HepG2 (cell line): ENCODE measurements at regions not wholly inside any gene's neighbourhood (a gene's known extent, or its start where the extent isn't known, plus 50 kb on each side); places are given as distances from the start of the nearest gene placed in this dataset.

Experiments used
- ATAC-seq: fragments of 200-7000 bp; cut with Tn5 transposase; 3 replicates; pipeline ENCODE4 v1.9.1; 2020; ENCODE audit warnings: mild to moderate bottlenecking, moderate library complexity
- BruUV-seq: library from RNA; stranded (reverse); fragments of 400-500 nt; replicated peaks from 2 replicates; lab custom pipeline; 2021; lab: Mats Ljungman, UMichigan
- CTCF ChIA-PET: fragments of 300-600 bp; formaldehyde crosslinking; extraction: SDS; loops from one replicate; lab custom pipeline; 2021; ENCODE audit warnings: low total read pairs, inconsistent platforms, low intra/inter-chr PET ratio; lab: Yijun Ruan, JAX
- POLR2A ChIA-PET: fragments of 350-600 bp; sonication (Branson Sonifier 250); formaldehyde crosslinking; loops from one replicate; lab custom pipeline; 2020; ENCODE audit warnings: antibody characterized with exemption, inconsistent platforms; lab: Yijun Ruan, JAX
- DNase-seq: peaks from one replicate; pipeline ENCODE4 v3.0.0-alpha.2; 2015; ENCODE audit warnings: low spot score
- FAIRE-seq: peaks from 3 replicates; lab custom pipeline; 2011; peaks lifted over from hg19 to GRCh38; lab: Jason Lieb, UNC
- H2AFZ ChIP-seq: one replicate; pipeline ENCODE4 v1.6.1; 2011; ENCODE audit warnings: low read length, inconsistent platforms
- H3K27ac ChIP-seq: fragments of 300-600 bp; 3 replicates; pipeline ENCODE4 v1.8.0; 2011; ENCODE audit warnings: mixed run types, mild to moderate bottlenecking, mixed read lengths, low read length, inconsistent platforms; ENCODE audit not compliant: insufficient read depth; ENCODE audit errors: extremely low read length
- H3K27me3 ChIP-seq, 2 experiments: fragments of 200-600 bp in 1 of 2; 2 replicates in 1 of 2; 3 replicates in 1 of 2; pipeline versions ENCODE4 v1.6.0 to v1.8.0; 2011; ENCODE audit warnings: low read length in 2 of 2, mild to moderate bottlenecking in 2 of 2, moderate library complexity in 2 of 2, inconsistent platforms in 1 of 2; ENCODE audit not compliant: insufficient read depth in 2 of 2, control insufficient read depth in 1 of 2
- H3K36me3 ChIP-seq, 2 experiments: fragments of 200-600 bp in 1 of 2; replicated peaks in 1 of 2; 2 replicates in 1 of 2; 3 replicates in 1 of 2; pipeline versions ENCODE4 v1.5.1 to v1.8.0; 2011; ENCODE audit warnings: low read length in 2 of 2, inconsistent platforms in 1 of 2; ENCODE audit not compliant: insufficient read depth in 2 of 2, control insufficient read depth in 1 of 2
- H3K4me1 ChIP-seq: 2 replicates; pipeline ENCODE4 v1.5.1; 2012; ENCODE audit warnings: low read length, inconsistent platforms; ENCODE audit not compliant: insufficient read depth
- H3K4me2 ChIP-seq: 2 replicates; pipeline ENCODE4 v1.6.0; 2011; ENCODE audit warnings: low read depth, low read length, inconsistent platforms
- H3K4me3 ChIP-seq, 3 experiments: fragments of 200-600 bp in 1 of 3; sonication (generic), shearing (Covaris generic) in 1 of 3; replicated peaks in 1 of 3; 2 replicates each; pipeline ENCODE4 v1.5.1; 2011 to 2016; ENCODE audit warnings: low read length in 3 of 3, inconsistent platforms in 2 of 3, low read depth in 2 of 3, mild to moderate bottlenecking in 2 of 3, control low read depth in 1 of 3, mixed read lengths in 1 of 3; ENCODE audit not compliant: insufficient read depth in 1 of 3
- H3K79me2 ChIP-seq: one replicate; pipeline ENCODE4 v1.6.1; 2011; ENCODE audit warnings: low read length, inconsistent platforms; ENCODE audit not compliant: insufficient read depth
- H3K9ac ChIP-seq: 2 replicates; pipeline ENCODE4 v1.6.0; 2011; ENCODE audit warnings: mild to moderate bottlenecking, low read depth, low read length, inconsistent platforms; ENCODE audit not compliant: insufficient read depth
- H3K9me3 ChIP-seq: 2 replicates; pipeline ENCODE4 v1.5.1; 2012; ENCODE audit warnings: mild to moderate bottlenecking, low read length
- H4K20me1 ChIP-seq: 2 replicates; pipeline ENCODE4 v1.6.0; 2011; ENCODE audit warnings: inconsistent platforms, mild to moderate bottlenecking, low read length, moderate library complexity; ENCODE audit not compliant: insufficient read depth
- CCAR2 ChIP-seq: fragments of 200-400 bp; formaldehyde crosslinking; optimal IDR thresholded peaks from 2 replicates; pipeline ENCODE3; 2018; ENCODE audit warnings: low read depth, mild to moderate bottlenecking, low read length, moderate library complexity
- CREM ChIP-seq, 2 experiments: sonication (generic) in 1 of 2; formaldehyde crosslinking in 1 of 2; IDR thresholded peaks; 2 replicates each; pipeline versions ENCODE4 v1.4.0 to v1.6.1; 2016 to 2020; ENCODE audit warnings: antibody characterized with exemption in 1 of 2, mild to moderate bottlenecking in 1 of 2, missing genetic modification reagents in 1 of 2
- DMTF1 ChIP-seq: sonication (generic); formaldehyde crosslinking; IDR thresholded peaks from 2 replicates; pipeline ENCODE4 v1.4.0; 2020; ENCODE audit warnings: mild to moderate bottlenecking, missing genetic modification reagents
- ELK4 ChIP-seq: sonication (generic); formaldehyde crosslinking; IDR thresholded peaks from 2 replicates; pipeline ENCODE4 v1.9.0; 2021; ENCODE audit warnings: missing genetic modification reagents, borderline replicate concordance
- HOXA7 ChIP-seq: sonication (generic); formaldehyde crosslinking; IDR thresholded peaks from 2 replicates; pipeline ENCODE4 v1.8.1; 2022; ENCODE audit warnings: mild to moderate bottlenecking, missing genetic modification reagents, moderate library complexity
- IKZF5 ChIP-seq: IDR thresholded peaks from 2 replicates; pipeline ENCODE4 v1.6.1; 2018; ENCODE audit warnings: missing genetic modification reagents, mild to moderate bottlenecking, missing compliant biosample characterization
- ISL2 ChIP-seq: sonication (generic); formaldehyde crosslinking; IDR thresholded peaks from 2 replicates; pipeline ENCODE4 v1.5.0; 2020; ENCODE audit warnings: missing genetic modification reagents
- MAF1 ChIP-seq: sonication (generic); formaldehyde crosslinking; IDR thresholded peaks from 2 replicates; pipeline ENCODE4 v1.5.0; 2020; ENCODE audit warnings: missing genetic modification reagents, borderline replicate concordance
- MTA1 ChIP-seq: sonication (generic); formaldehyde crosslinking; IDR thresholded peaks from 2 replicates; pipeline ENCODE4 v1.4.0; 2020; ENCODE audit warnings: missing genetic modification reagents, mild to moderate bottlenecking, borderline replicate concordance
- NONO ChIP-seq, 2 experiments: fragments of 450-650 bp in 1 of 2; sonication (generic) in 1 of 2; formaldehyde crosslinking in 1 of 2; IDR thresholded peaks in 1 of 2; conservative IDR thresholded peaks in 1 of 2; 2 replicates each; pipeline versions ENCODE4 v1.6.1 to v1.8.0; 2017 to 2022; ENCODE audit warnings: mild to moderate bottlenecking in 1 of 2, missing genetic modification reagents in 1 of 2, moderate library complexity in 1 of 2
- SMAD3 ChIP-seq: sonication (generic); formaldehyde crosslinking; IDR thresholded peaks from 2 replicates; pipeline ENCODE4 v1.4.0; 2020; ENCODE audit warnings: missing genetic modification reagents
- ZNF234 ChIP-seq: sonication (generic); formaldehyde crosslinking; conservative IDR thresholded peaks from 2 replicates; pipeline ENCODE4 v1.5.1; 2020; ENCODE audit warnings: mild to moderate bottlenecking, missing genetic modification reagents
- ZNF75D ChIP-seq: sonication (generic); formaldehyde crosslinking; IDR thresholded peaks from 2 replicates; pipeline ENCODE4 v1.8.1; 2023; ENCODE audit warnings: missing genetic modification reagents, mild to moderate bottlenecking, borderline replicate concordance
- ZNF780A ChIP-seq: sonication (generic); formaldehyde crosslinking; IDR thresholded peaks from 2 replicates; pipeline ENCODE4 v1.8.0; 2022; ENCODE audit warnings: mild to moderate bottlenecking, missing genetic modification reagents, moderate library complexity
- ZSCAN20 ChIP-seq: sonication (generic); formaldehyde crosslinking; IDR thresholded peaks from 2 replicates; pipeline ENCODE4 v1.4.0; 2020; ENCODE audit warnings: missing genetic modification reagents, mild to moderate bottlenecking, borderline replicate concordance
- WGBS: methylation state at CpG from one replicate; pipeline ENCODE4 v1.1.6; 2017; ENCODE audit warnings: low lambda C conversion rate; 5-methylcytosine and 5-hydroxymethylcytosine counted together
- in situ Hi-C: cut with HindIII; loops from 2 replicates; pipeline ENCODE4 v1.10.0; 2017; ENCODE audit warnings: low pct_unique_long_range_greater_than_20kb; ENCODE audit not compliant: extremely low pct_ligation_motif_present
- intact Hi-C: fragments of 100-400 bp; cut with micrococcal nuclease; formaldehyde crosslinking; loops from one replicate; pipeline ENCODE4 v1.10.0; 2022; ENCODE audit not compliant: unreplicated experiment

DNA sequence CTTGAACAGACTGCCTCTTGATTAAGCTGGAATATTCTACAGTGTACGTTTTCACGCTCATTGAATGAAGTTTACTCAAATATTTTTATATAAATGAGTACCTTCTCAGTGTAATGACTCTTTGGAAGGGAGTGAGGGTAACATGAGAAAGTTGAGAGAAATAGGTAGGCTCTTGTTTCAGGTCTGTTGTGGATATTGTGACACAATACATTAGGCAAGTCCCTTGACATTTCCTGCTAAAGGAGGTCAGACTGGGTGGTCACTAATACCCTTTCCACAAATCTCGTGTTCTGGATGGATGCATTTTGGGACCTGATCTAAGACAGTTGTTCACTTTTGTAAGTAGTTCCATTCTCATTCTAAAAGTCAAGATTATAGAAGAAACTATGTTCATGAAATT, 324.8 kb upstream of the AZI2 start:
- Histone ChIP-seq H3K27me3 (no peaks in the 10 kb centered on the region), H3K79me2 (no peaks in the 10 kb centered on the region), H3K4me3 (no peak overlapping the region), H3K36me3 (no peaks in the 10 kb centered on the region)
- no peak for ATAC-seq
- in situ Hi-C loops = no loop called here
- TF ChIP-seq ZNF780A (no peak), CREM (IDR thresholded peaks at IDR 0.05) (no peak), CREM (CRISPR knock-in tag; IDR thresholded peaks at IDR 0.05) (no peak)
- TF ChIP-seq, all 625 proteins: peak for 0
- DNase-seq (no peak), FAIRE-seq (no peak)
- ChIA-PET CTCF (no interaction called here), POLR2A (no interaction called here)
- H3K9ac ChIP-seq = no peak overlapping the region
- H4K20me1 ChIP-seq = no peaks in the 10 kb centered on the region
- H2AFZ ChIP-seq = no peak overlapping the region
- BruUV-seq = no TSS peak
- H3K9me3 ChIP-seq = no peaks in the 10 kb centered on the region
- intact Hi-C loops = no loop called here
- H3K4me1 ChIP-seq = no peaks in the 10 kb centered on the region
- H3K27ac ChIP-seq = no peak overlapping the region
- 0% methylated on average over 3 of the region's 3 CpGs for WGBS
- no peak overlapping the region for H3K4me2 ChIP-seq

- Histone ChIP-seq H3K4me1 (no peaks in the 10 kb centered on the region), H3K79me2 (no peaks in the 10 kb centered on the region), H2AFZ (no peak overlapping the region), H3K4me2 (no peak overlapping the region), H3K9ac (no peak overlapping the region), H3K27me3 (no peaks in the 10 kb centered on the region), H3K36me3 (no peaks in the 10 kb centered on the region), H3K4me3 (no peak overlapping the region), H3K27ac (no peak overlapping the region), H3K9me3 (no peaks in the 10 kb centered on the region), H4K20me1 (no peaks in the 10 kb centered on the region)
- 68% methylated on average over 4 of the region's 4 CpGs for WGBS
- ChIA-PET CTCF (no interaction called here), POLR2A (no interaction called here)
- intact Hi-C loops (no loop called here), in situ Hi-C loops (no loop called here)
- FAIRE-seq = no peak
- no TSS peak for BruUV-seq
- DNase-seq = no peak
- ATAC-seq = no peak
- TF ChIP-seq ELK4 (CRISPR knock-in tag) (no peak), DMTF1 (CRISPR knock-in tag) (no peak), HOXA7 (CRISPR knock-in tag) (no peak), ISL2 (no peak), MAF1 (CRISPR knock-in tag) (no peak), MTA1 (no peak), ZNF75D (CRISPR knock-in tag) (no peak), IKZF5 (CRISPR knock-in tag) (no peak), CCAR2 (no peak), ZSCAN20 (CRISPR knock-in tag) (no peak), SMAD3 (CRISPR knock-in tag) (no peak), ZNF234 (CRISPR knock-in tag) (no peak), NONO (IDR thresholded peaks at IDR 0.05) (no peak), NONO (CRISPR knock-in tag; conservative IDR thresholded peaks at IDR 0.05) (no peak)
Measured at GRCh38 chr3:28674212-28674611, 325.6 kb upstream of the AZI2 start.
